Loucy (cell line): ENCODE measurements at regions not wholly inside any gene's neighbourhood (a gene's known extent, or its start where the extent isn't known, plus 50 kb on each side); places are given as distances from the start of the nearest gene placed in this dataset.
"Not testable (repeated sequence)": the region's sequence is repeated elsewhere in the genome, so short reads cannot be mapped to it uniquely, and the experiment has no call there.

Experiments used
- H2AFZ ChIP-seq: fragments of 200-600 bp; sonication (generic); 2 replicates; pipeline ENCODE4 v1.6.0; 2016; ENCODE audit warnings: antibody characterized with exemption, mild to moderate bottlenecking, low read length, moderate library complexity
- H3F3A ChIP-seq: fragments of 200-600 bp; 2 replicates; pipeline ENCODE4 v1.6.0; 2016; ENCODE audit warnings: antibody characterized with exemption, low read depth, mild to moderate bottlenecking
- H3K27me3 ChIP-seq: fragments of 200-600 bp; sonication (generic); 2 replicates; pipeline ENCODE4 v1.6.1; 2014; ENCODE audit warnings: low read length, mild to moderate bottlenecking; ENCODE audit not compliant: insufficient read depth, poor library complexity, severe bottlenecking
- H3K36me3 ChIP-seq: fragments of 200-600 bp; sonication (generic); 2 replicates; pipeline ENCODE4 v1.6.1; 2016; ENCODE audit warnings: low read length; ENCODE audit not compliant: insufficient read depth
- H3K4me1 ChIP-seq: fragments of 200-600 bp; sonication (generic); 2 replicates; pipeline ENCODE4 v1.5.1; 2014; ENCODE audit warnings: low read length, mild to moderate bottlenecking; ENCODE audit not compliant: insufficient read depth, poor library complexity, severe bottlenecking
- H3K4me2 ChIP-seq: fragments of 200-600 bp; sonication (generic); 2 replicates; pipeline ENCODE4 v1.6.0; 2014; ENCODE audit warnings: antibody characterized with exemption, low read length, low read depth, mild to moderate bottlenecking; ENCODE audit not compliant: poor library complexity, severe bottlenecking
- H3K4me3 ChIP-seq: fragments of 200-600 bp; sonication (generic); 2 replicates; pipeline ENCODE4 v1.5.1; 2014; ENCODE audit warnings: low read length, mild to moderate bottlenecking, mixed read lengths; ENCODE audit not compliant: poor library complexity, severe bottlenecking
- H3K79me2 ChIP-seq: fragments of 200-600 bp; sonication (generic); 2 replicates; pipeline ENCODE4 v1.6.1; 2014; ENCODE audit warnings: low read length; ENCODE audit not compliant: insufficient read depth
- H3K9ac ChIP-seq: fragments of 200-600 bp; sonication (generic); 2 replicates; pipeline ENCODE4 v1.6.0; 2014; ENCODE audit warnings: mild to moderate bottlenecking, low read depth, low read length, moderate library complexity; ENCODE audit not compliant: poor library complexity, severe bottlenecking
- H3K9me2 ChIP-seq: fragments of 200-600 bp; sonication (generic); replicated peaks from 2 replicates; pipeline ENCODE4 v1.6.1; 2016; ENCODE audit warnings: low read depth, low read length, mixed read lengths
- H3K9me3 ChIP-seq: fragments of 200-600 bp; sonication (generic); 2 replicates; pipeline ENCODE4 v1.6.1; 2014; ENCODE audit warnings: mild to moderate bottlenecking, antibody characterized with exemption, low read length, low read depth; ENCODE audit not compliant: insufficient read depth
- H4K20me1 ChIP-seq: fragments of 200-600 bp; sonication (generic); 2 replicates; pipeline ENCODE4 v1.6.0; 2014; ENCODE audit warnings: antibody characterized with exemption, low read length, mild to moderate bottlenecking; ENCODE audit not compliant: insufficient read depth, poor library complexity, severe bottlenecking
- EZH2phosphoT487 ChIP-seq: fragments of 200-600 bp; IDR thresholded peaks from 2 replicates; pipeline ENCODE4 v1.6.1; 2018; ENCODE audit warnings: antibody characterized with exemption, mild to moderate bottlenecking, moderate library complexity, borderline replicate concordance
- TF ChIP-seq, protein P1 (sequence below): fragments of 200-600 bp; sonication (generic); conservative IDR thresholded peaks from 2 replicates; pipeline ENCODE4 v1.5.1; 2014; ENCODE audit warnings: mild to moderate bottlenecking, antibody characterized with exemption, low read length

DNA sequence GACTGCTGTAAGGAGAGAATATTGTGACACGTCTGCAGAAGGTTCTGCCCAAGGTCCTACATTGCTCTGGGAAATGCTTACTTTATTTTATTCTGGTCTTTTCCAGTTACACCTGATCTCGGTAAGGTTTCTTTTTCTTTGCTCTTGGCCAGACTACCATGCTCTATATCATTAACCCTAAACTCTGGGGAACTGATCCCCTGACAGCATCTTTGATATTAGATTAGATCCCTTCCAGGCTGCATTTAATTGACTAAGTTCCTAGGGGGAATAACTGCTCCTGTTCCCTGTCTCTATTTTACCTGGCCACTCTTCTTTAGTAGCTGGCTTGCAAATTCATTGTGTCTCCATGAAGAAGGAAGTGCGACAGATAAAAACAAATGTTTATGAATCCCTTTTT is 243.5 kb downstream of the MAT2B start:
- no peak overlapping the region for H3K4me3 ChIP-seq
- H3K9ac ChIP-seq, result no peak overlapping the region
- TF ChIP-seq EZH2phosphoT487, result no peak
- TF ChIP-seq, protein P1, sequence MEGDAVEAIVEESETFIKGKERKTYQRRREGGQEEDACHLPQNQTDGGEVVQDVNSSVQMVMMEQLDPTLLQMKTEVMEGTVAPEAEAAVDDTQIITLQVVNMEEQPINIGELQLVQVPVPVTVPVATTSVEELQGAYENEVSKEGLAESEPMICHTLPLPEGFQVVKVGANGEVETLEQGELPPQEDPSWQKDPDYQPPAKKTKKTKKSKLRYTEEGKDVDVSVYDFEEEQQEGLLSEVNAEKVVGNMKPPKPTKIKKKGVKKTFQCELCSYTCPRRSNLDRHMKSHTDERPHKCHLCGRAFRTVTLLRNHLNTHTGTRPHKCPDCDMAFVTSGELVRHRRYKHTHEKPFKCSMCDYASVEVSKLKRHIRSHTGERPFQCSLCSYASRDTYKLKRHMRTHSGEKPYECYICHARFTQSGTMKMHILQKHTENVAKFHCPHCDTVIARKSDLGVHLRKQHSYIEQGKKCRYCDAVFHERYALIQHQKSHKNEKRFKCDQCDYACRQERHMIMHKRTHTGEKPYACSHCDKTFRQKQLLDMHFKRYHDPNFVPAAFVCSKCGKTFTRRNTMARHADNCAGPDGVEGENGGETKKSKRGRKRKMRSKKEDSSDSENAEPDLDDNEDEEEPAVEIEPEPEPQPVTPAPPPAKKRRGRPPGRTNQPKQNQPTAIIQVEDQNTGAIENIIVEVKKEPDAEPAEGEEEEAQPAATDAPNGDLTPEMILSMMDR, result no peak
- H3K9me3 ChIP-seq, result no peaks in the 10 kb centered on the region
- H4K20me1 ChIP-seq, result no peaks in the 10 kb centered on the region
- no peaks in the 10 kb centered on the region for H3K4me1 ChIP-seq
- H3K79me2 ChIP-seq, result no peaks in the 10 kb centered on the region
- H3K27me3 ChIP-seq, result no peaks in the 10 kb centered on the region
- H3K4me2 ChIP-seq, result no peak overlapping the region
- no peaks in the 10 kb centered on the region for H3F3A ChIP-seq
- H3K36me3 ChIP-seq, result no peaks in the 10 kb centered on the region
- no peaks in the 10 kb centered on the region for H3K9me2 ChIP-seq
- H2AFZ ChIP-seq, result no peak overlapping the region

DNA sequence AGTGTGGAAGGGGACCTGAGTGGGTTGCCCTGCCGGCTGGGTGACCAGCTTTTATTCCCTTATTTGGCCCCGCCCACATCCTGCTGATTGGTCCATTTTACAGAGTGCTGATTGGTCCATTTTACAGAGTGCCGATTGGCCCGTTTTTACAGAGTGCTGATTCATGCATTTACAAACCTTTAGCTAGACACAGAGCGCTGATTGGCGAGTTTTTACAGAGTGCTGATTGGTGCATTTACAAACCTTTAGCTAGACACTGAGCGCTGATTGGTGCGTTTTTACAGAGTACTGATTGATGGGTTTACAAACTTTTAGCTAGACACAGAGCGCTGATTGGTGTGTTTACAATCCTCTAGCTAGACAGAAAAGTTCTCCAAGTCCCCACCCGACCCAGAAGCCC is 245.0 kb downstream of the MAT2B start:
- not testable (repeated sequence) for H2AFZ ChIP-seq, H3K9me3 ChIP-seq, H3F3A ChIP-seq, H3K27me3 ChIP-seq, H3K9ac ChIP-seq, H3K4me1 ChIP-seq, H3K79me2 ChIP-seq, H4K20me1 ChIP-seq, H3K4me3 ChIP-seq, H3K9me2 ChIP-seq, H3K36me3 ChIP-seq, H3K4me2 ChIP-seq

DNA sequence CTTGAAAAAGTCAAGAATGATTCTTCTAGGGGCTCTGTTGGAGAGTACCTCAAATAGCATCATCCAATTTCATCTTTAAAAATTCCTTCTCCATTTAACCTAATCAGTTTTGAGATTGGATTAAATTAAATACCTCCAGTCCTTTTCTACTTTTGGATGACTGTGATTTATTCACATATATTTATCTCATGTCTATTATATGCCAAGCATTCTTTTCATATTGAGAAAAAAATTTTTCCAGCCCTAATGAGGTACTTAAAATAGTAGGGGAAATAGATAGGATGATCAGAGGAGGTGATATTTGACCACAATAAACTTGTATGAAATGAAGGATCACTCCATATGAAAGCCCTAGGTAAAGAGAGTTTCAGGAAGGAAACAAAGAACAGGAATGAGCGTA is 250.1 kb downstream of the MAT2B start:
- TF ChIP-seq, protein P1, result no peak
- no peak for TF ChIP-seq EZH2phosphoT487
- Histone ChIP-seq H3K79me2 (no peaks in the 10 kb centered on the region), H3K9me2 (no peaks in the 10 kb centered on the region), H3K4me1 (no peaks in the 10 kb centered on the region), H3K4me2 (no peak overlapping the region), H4K20me1 (no peaks in the 10 kb centered on the region), H2AFZ (no peak overlapping the region), H3F3A (no peaks in the 10 kb centered on the region), H3K9ac (no peak overlapping the region), H3K36me3 (no peaks in the 10 kb centered on the region), H3K9me3 (no peaks in the 10 kb centered on the region), H3K27me3 (no peaks in the 10 kb centered on the region), H3K4me3 (no peak overlapping the region)

DNA sequence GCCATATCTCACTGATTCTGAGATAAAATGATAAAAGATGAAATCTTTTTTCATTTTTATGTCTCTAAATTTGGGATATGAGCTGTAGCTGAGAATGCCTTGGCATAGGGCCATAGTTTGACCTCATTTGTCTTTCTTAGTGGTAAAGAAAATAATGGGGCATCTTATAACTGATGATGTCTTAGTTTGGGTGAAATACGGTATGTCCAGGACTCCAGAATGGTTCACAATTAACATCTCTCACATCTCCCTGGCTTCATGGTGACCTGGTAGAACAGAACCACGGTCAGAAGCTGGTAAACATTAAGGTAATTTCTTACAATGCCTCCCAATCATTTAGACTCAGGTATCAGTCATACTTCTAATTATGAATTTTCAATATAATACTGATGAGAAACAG is 250.8 kb downstream of the MAT2B start:
- H3K9me3 ChIP-seq, result no peaks in the 10 kb centered on the region
- no peaks in the 10 kb centered on the region for H3K27me3 ChIP-seq
- no peak overlapping the region for H3K4me3 ChIP-seq
- no peaks in the 10 kb centered on the region for H3K79me2 ChIP-seq
- TF ChIP-seq, protein P1, result no peak
- TF ChIP-seq EZH2phosphoT487, result no peak
- no peaks in the 10 kb centered on the region for H3K4me1 ChIP-seq
- no peaks in the 10 kb centered on the region for H4K20me1 ChIP-seq
- H3K36me3 ChIP-seq, result no peaks in the 10 kb centered on the region
- no peaks in the 10 kb centered on the region for H3F3A ChIP-seq
- H2AFZ ChIP-seq, result no peak overlapping the region
- H3K9me2 ChIP-seq, result no peaks in the 10 kb centered on the region
- H3K9ac ChIP-seq, result no peak overlapping the region
- no peak overlapping the region for H3K4me2 ChIP-seq
